Upper lobe of left lung (tissue), 4 donors: ENCODE measurements at regions not wholly inside any gene's neighbourhood (a gene's known extent, or its start where the extent isn't known, plus 50 kb on each side); places are given as distances from the start of the nearest gene placed in this dataset.

Experiments used
- EP300 ChIP-seq, 4 donors: sonication (generic); formaldehyde crosslinking; IDR thresholded peaks; one replicate each; pipeline ENCODE4 v1.5.1; 2017; ENCODE audit warnings: antibody characterized with exemption in 4 of 4, control low read depth in 2 of 4
- POLR2A ChIP-seq, 4 donors: fragments of 450-650 bp; IDR thresholded peaks; one replicate each; pipeline ENCODE4 v1.5.1; 2016 to 2017; ENCODE audit warnings: antibody characterized with exemption in 4 of 4, mild to moderate bottlenecking in 2 of 4
- POLR2AphosphoS5 ChIP-seq, 2 donors: sonication (generic); formaldehyde crosslinking; IDR thresholded peaks; one replicate each; pipeline ENCODE4 v1.5.1; 2017; ENCODE audit warnings: antibody characterized with exemption in 2 of 2
- TF ChIP-seq, protein P1 (sequence below), 6 experiments: fragments of 450-650 bp in 4 of 6; fragments of 200-600 bp in 2 of 6; sonication (generic) in 2 of 6; IDR thresholded peaks; one replicate each; pipeline ENCODE4 v1.5.1; 2016 to 2019; ENCODE audit warnings: antibody characterized with exemption in 6 of 6

DNA sequence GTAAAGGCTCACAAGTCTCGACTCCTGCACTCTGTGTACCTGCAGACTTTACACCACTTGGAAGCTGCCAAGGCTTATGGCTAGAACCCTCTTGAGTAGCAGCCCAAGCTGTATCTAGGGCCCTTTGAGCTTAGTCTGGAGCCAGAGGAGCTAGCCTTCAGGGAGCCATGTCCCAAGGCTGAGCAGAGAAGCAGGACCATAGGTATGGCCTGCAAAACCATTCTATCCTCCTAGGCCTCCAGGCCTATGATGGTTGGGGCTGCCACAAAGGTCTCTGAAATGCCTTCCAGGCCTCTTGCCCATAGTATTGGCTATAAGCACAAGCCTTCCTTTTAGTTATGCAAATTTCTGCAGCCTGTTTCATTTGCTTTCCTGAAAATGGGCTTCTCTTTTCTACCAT lies 380.7 kb upstream of the CPXCR1 start:
- no peak for TF ChIP-seq POLR2A (IDR thresholded peaks at IDR 0.05)
- TF ChIP-seq, protein P1, sequence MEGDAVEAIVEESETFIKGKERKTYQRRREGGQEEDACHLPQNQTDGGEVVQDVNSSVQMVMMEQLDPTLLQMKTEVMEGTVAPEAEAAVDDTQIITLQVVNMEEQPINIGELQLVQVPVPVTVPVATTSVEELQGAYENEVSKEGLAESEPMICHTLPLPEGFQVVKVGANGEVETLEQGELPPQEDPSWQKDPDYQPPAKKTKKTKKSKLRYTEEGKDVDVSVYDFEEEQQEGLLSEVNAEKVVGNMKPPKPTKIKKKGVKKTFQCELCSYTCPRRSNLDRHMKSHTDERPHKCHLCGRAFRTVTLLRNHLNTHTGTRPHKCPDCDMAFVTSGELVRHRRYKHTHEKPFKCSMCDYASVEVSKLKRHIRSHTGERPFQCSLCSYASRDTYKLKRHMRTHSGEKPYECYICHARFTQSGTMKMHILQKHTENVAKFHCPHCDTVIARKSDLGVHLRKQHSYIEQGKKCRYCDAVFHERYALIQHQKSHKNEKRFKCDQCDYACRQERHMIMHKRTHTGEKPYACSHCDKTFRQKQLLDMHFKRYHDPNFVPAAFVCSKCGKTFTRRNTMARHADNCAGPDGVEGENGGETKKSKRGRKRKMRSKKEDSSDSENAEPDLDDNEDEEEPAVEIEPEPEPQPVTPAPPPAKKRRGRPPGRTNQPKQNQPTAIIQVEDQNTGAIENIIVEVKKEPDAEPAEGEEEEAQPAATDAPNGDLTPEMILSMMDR (IDR thresholded peaks at IDR 0.05), result no peak
- TF ChIP-seq POLR2AphosphoS5 (IDR thresholded peaks at IDR 0.05), result no peak
- TF ChIP-seq EP300 (IDR thresholded peaks at IDR 0.05), result no peak
